ENCODE measurements at regions not wholly inside any gene's neighbourhood (a gene's known extent, or its start where the extent isn't known, plus 50 kb on each side); places are given as distances from the start of the nearest gene placed in this dataset.

- no peak for DNase-seq
Measured at GRCh38 chr12:93015871-93016751, 87.0 kb upstream of the EEA1 start.

GRCh38 chr12:93016752-93017350 lies 87.8 kb upstream of the EEA1 start:
- DNase-seq, result no peak

- no peak for DNase-seq
Measured at GRCh38 chr12:93018610-93019009, 89.5 kb upstream of the EEA1 start.

- no peak for DNase-seq
Measured at GRCh38 chr12:93019212-93019927, 90.3 kb upstream of the EEA1 start.

- no peak for DNase-seq
Measured at GRCh38 chr12:93019975-93020630, 91.0 kb upstream of the EEA1 start.

GRCh38 chr12:93020631-93021597 lies 91.8 kb upstream of the EEA1 start:
- DNase-seq, result no peak

- no peak for DNase-seq
Measured at GRCh38 chr12:93022603-93023340, 93.7 kb upstream of the EEA1 start.

GRCh38 chr12:93025145-93026103 lies 96.3 kb upstream of the EEA1 start:
- no peak for DNase-seq

- no peak for DNase-seq
Measured at GRCh38 chr12:93027041-93027440, 97.9 kb upstream of the EEA1 start.

- no peak for DNase-seq
Measured at GRCh38 chr12:93029091-93029490, 100.0 kb upstream of the EEA1 start.

GRCh38 chr12:93031028-93031427 lies 101.9 kb upstream of the EEA1 start:
- DNase-seq, result no peak

- DNase-seq, result no peak
Measured at GRCh38 chr12:93032758-93033157, 103.7 kb upstream of the EEA1 start.

- no peak for DNase-seq
Measured at GRCh38 chr12:93033948-93034347, 104.9 kb upstream of the EEA1 start.

GRCh38 chr12:93039062-93039461 lies 110.0 kb upstream of the EEA1 start:
- DNase-seq, result no peak

- DNase-seq, result no peak
Measured at GRCh38 chr12:93039930-93040329, 110.8 kb upstream of the EEA1 start.

GRCh38 chr12:93040367-93040766 lies 111.3 kb upstream of the EEA1 start:
- no peak for DNase-seq

- no peak for DNase-seq
Measured at GRCh38 chr12:93041416-93041815, 112.3 kb upstream of the EEA1 start.

- no peak for DNase-seq
Measured at GRCh38 chr12:93042283-93042682, 113.2 kb upstream of the EEA1 start.

- DNase-seq, result no peak
Measured at GRCh38 chr12:93042684-93043083, 113.6 kb upstream of the EEA1 start.
